ENCODE measurements at regions not wholly inside any gene's neighbourhood (a gene's known extent, or its start where the extent isn't known, plus 50 kb on each side); places are given as distances from the start of the nearest gene placed in this dataset.

DNA sequence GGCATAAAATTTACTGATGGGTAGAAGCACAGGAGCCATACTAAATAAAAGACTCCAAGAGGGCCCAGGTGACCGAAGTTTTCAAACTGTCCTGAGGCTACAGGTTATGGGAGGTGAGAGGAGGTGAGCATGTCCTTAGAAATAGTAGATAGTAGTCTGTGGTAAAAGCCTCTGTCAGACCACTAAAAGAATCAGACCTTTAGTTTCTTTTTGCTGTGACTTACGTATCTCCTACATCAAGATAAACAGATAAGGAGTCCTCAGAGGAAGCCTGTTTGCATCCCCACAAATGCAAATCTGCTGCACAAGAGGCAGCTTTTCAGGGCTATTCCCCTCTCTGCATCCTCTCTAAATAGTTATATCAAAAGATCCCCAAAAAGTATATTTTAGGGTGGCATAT lies 711.6 kb upstream of the SLITRK6 start:
- no peak for FAIRE-seq
- DNase-seq (ENCODE audit: insufficient read length): no peak
- TF ChIP-seq TAF1 (IDR thresholded peaks at IDR 0.05; ENCODE audit: borderline replicate concordance, low read depth, low read length) (no peak), POLR2AphosphoS5 (IDR thresholded peaks at IDR 0.05; ENCODE audit: low read depth, low read length) (no peak), POLR2A (IDR thresholded peaks at IDR 0.05; ENCODE audit: low read depth, low read length) (no peak)

DNA sequence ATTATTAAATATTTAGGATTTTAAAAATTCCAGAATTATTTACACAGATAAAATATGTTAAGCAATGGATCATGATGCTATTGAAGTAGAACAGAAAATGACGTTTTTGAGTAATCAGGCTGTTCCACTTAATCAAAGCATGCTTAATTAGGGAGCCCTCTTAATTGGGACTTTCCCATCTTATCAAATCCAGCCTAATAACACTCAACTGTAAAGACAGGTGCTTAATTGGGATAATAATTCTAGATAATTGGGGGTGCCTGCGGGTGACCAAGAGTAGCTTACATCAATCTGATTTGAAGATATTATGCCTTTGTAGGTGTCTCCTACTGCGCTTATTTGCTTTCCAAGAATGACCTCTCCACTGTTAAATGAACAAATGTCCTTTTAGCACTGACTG lies 742.2 kb upstream of the SLITRK6 start:
- TF ChIP-seq TAF1 (IDR thresholded peaks at IDR 0.05; ENCODE audit: borderline replicate concordance, low read depth, low read length) (no peak), POLR2A (IDR thresholded peaks at IDR 0.05; ENCODE audit: low read depth, low read length) (no peak), POLR2AphosphoS5 (IDR thresholded peaks at IDR 0.05; ENCODE audit: low read depth, low read length) (no peak)
- DNase-seq (ENCODE audit: insufficient read length) (no peak), FAIRE-seq (no peak)

DNA sequence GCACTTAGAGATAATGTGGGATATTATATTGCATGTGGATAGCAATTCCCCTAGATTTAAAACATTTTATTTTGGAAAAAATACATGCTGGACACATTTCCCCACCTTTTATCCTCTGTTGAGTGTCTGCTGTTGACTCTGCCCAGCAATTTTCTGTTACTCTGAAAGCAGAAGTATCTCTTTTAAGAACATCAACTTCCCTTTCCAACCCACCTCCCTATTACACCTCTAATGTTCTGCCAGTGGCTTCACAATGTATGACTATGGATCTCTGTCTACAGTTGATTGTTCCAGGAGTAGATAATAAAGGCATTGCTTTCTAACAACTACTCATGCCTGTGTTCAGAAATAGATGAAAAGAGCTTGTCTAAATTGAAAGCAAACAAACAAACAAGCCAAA lies 754.8 kb upstream of the SLITRK6 start:
- TF ChIP-seq POLR2A (IDR thresholded peaks at IDR 0.05; ENCODE audit: low read depth, low read length): no peak
- FAIRE-seq: no peak
- DNase-seq (ENCODE audit: insufficient read length): no peak

DNA sequence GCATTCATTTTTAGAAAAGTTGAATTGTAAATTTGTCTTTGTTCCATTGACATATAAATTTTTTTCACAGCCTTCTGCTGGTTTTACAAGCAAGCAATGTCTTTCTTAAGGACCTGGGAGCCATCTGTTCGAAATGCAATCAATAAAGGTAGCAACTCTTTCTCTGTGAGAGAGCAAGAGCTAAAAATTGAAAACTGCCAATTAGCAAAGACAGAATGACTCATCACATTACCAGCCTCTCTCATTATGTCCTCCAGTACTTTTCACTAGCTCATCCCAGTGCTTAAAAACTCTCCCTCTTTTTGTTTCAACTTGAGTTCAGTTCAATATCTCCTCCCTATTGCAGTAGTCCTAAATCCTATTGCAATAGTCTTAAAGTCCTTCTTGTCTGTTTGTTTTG lies 760.7 kb upstream of the SLITRK6 start:
- FAIRE-seq: no peak
- DNase-seq (ENCODE audit: insufficient read length): no peak
- TF ChIP-seq POLR2AphosphoS5 (IDR thresholded peaks at IDR 0.05; ENCODE audit: low read depth, low read length): no peak

DNA sequence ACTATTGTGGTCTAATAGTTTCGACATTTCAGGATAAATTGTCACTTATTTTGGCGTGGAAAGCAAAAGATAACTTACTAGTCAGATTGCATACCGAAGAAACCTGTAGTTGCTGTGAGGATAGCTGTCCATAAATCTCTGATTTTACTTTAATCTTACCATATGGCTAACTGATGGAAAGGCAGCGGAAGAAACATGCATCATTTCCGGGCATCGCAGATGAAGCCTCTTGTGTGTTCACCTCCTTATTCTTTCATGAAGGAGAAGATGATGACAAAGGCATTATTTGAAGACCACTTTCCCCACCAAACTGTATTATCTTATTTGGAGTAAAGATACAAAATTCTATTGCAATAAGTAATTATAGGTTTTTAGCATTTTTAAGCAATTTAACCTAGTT lies 763.6 kb upstream of the SLITRK6 start:
- FAIRE-seq: no peak
- no peak for DNase-seq (ENCODE audit: insufficient read length)
- TF ChIP-seq POLR2A (IDR thresholded peaks at IDR 0.05; ENCODE audit: low read depth, low read length): no peak
- TF ChIP-seq POLR2AphosphoS5 (IDR thresholded peaks at IDR 0.05; ENCODE audit: low read depth, low read length): no peak
- no peak for TF ChIP-seq TAF1 (IDR thresholded peaks at IDR 0.05; ENCODE audit: borderline replicate concordance, low read depth, low read length)

DNA sequence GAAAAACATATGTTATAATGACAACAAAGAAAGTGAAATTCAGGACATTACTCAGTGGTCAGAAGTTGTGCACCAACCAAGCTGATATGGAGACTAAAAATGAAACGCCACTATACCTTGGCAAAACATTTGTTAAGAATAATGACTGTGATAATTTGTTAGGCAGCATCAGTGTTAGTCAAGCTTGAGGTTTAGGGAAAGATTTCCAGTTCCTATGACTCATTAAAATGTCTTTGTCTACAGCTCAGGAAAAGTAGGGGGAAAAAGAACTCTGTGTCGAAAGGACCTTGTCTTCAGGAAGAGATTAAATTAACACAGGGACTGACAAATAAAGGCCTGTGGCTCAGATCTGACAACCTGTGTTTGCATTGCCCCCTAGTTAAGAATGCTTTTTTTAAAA lies 764.1 kb upstream of the SLITRK6 start:
- TF ChIP-seq POLR2AphosphoS5 (IDR thresholded peaks at IDR 0.05; ENCODE audit: low read depth, low read length) (no peak), POLR2A (IDR thresholded peaks at IDR 0.05; ENCODE audit: low read depth, low read length) (no peak)
- FAIRE-seq: no peak
- DNase-seq (ENCODE audit: insufficient read length): no peak

DNA sequence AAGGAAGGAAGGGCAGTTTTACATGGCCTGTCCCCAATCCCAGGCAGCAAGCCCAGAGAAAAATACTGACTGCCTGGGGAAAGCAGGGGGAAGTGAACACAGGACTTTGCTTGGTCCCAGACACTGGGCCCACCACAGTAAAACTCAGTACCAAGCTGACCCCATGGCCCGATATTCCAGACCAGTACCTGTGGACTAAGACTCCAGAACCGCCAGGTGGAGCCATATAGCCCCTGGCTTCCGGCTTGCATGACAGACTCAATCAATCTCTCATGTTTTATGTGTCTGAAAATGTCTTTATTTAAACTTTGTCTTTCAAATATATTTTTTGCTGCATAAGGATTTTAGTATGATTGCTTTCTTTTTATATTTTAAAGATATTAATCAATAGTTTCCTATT lies 767.9 kb upstream of the SLITRK6 start:
- DNase-seq (ENCODE audit: insufficient read length) (no peak), FAIRE-seq (no peak)
- TF ChIP-seq TAF1 (IDR thresholded peaks at IDR 0.05; ENCODE audit: borderline replicate concordance, low read depth, low read length): no peak
- no peak for TF ChIP-seq POLR2A (IDR thresholded peaks at IDR 0.05; ENCODE audit: low read depth, low read length)
- TF ChIP-seq POLR2AphosphoS5 (IDR thresholded peaks at IDR 0.05; ENCODE audit: low read depth, low read length): no peak

DNA sequence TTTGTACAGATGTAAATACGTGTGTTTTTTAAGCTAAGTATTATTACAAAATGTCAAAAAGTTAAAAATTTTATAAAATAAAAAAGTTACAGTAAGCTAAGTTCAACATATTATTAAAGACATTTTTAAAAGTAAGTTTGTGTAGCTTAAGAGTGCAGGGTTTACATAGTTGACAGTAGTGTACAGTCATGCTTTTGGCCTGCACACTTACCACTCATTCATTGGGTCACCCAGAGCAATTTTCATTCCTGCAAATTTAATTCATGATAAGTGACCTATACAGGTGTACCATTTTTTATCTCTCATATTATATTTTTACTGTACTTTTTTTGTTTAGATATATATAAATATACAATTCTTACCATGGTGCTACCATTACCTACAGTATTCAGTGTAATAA lies 769.9 kb upstream of the SLITRK6 start:
- TF ChIP-seq POLR2A (IDR thresholded peaks at IDR 0.05; ENCODE audit: low read depth, low read length) (no peak), POLR2AphosphoS5 (IDR thresholded peaks at IDR 0.05; ENCODE audit: low read depth, low read length) (no peak), TAF1 (IDR thresholded peaks at IDR 0.05; ENCODE audit: borderline replicate concordance, low read depth, low read length) (no peak)
- DNase-seq (ENCODE audit: insufficient read length) (no peak), FAIRE-seq (no peak)

DNA sequence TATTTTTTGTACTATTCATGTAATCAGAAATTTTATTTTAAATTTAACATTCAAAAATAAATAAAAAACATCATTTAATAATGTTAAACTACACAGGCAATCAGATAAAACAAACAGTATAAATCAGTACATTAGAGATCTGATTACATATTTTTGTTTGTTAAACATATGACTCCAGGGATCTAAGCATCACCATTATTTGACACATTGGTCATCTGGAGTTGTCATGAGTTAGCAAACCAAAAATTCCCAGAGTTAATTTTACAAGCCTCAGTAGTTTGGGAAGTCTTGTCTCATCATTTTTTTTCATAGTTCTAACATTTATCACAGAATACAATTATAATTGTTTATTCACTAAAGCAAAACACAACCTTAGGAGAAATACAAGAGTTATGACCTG lies 770.8 kb upstream of the SLITRK6 start:
- FAIRE-seq (no peak), DNase-seq (ENCODE audit: insufficient read length) (no peak)
- no peak for TF ChIP-seq TAF1 (IDR thresholded peaks at IDR 0.05; ENCODE audit: borderline replicate concordance, low read depth, low read length)
- TF ChIP-seq POLR2AphosphoS5 (IDR thresholded peaks at IDR 0.05; ENCODE audit: low read depth, low read length): no peak
- no peak for TF ChIP-seq POLR2A (IDR thresholded peaks at IDR 0.05; ENCODE audit: low read depth, low read length)

DNA sequence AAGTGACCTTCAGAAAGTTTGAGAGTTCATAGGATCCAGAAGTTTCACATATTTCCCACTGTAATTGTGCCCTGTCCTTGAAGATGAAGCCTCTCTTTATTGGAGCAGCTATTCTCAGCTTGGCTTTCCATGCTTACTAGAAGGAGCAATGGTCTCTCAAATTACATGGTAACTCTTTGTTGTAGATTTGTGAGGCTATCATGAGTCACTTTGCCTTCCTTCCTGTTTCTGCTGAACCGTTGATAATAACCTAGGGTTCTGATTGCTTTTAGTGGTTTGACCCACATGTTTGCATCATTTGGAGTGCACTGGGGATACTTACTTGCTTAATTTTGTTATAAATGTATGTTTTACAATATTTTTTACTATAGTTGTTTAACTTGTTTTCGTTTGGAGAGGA lies 772.9 kb upstream of the SLITRK6 start:
- TF ChIP-seq POLR2AphosphoS5 (IDR thresholded peaks at IDR 0.05; ENCODE audit: low read depth, low read length) (no peak), TAF1 (IDR thresholded peaks at IDR 0.05; ENCODE audit: borderline replicate concordance, low read depth, low read length) (no peak), POLR2A (IDR thresholded peaks at IDR 0.05; ENCODE audit: low read depth, low read length) (no peak)
- no peak for DNase-seq (ENCODE audit: insufficient read length)
- no peak for FAIRE-seq

DNA sequence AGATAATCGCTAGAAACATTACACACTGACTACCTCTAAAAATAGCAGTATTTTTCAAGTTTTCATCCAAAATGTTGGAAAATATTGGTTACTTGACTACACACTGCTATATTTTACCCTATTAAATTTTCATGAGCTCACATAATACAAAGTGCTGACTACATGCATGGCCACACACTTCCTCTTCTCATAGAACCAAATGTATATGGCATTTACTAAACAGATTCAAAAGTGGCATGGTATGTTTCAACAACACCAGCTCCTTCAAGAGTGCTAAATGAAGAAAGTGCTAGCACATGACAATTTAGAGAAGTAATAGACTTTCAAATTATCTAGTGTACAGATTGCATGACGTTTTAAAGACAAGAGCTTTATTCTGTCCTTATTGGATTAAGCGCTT lies 780.4 kb upstream of the SLITRK6 start:
- FAIRE-seq (no peak), DNase-seq (ENCODE audit: insufficient read length) (no peak)

DNA sequence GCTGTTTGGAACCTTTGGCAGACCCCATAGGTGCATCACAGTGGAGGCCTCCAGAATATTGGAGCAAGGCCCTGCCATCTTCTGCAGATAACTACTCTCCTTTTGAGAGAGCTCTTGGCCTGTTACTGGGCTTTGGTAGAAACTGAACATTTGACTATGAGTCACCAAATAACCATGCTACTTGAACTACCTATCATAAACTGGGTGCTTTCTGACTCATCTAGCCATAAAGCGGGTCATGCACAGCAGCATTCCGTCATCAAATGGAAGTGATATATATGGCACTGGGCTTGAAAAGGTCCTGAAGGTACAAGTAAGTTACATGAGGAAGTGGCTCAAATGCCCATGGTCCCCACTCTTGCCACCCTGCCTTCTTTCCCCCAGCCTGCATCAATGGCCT lies 782.5 kb upstream of the SLITRK6 start:
- no peak for DNase-seq (ENCODE audit: insufficient read length)
- no peak for FAIRE-seq
- TF ChIP-seq POLR2AphosphoS5 (IDR thresholded peaks at IDR 0.05; ENCODE audit: low read depth, low read length) (no peak), TAF1 (IDR thresholded peaks at IDR 0.05; ENCODE audit: borderline replicate concordance, low read depth, low read length) (no peak), POLR2A (IDR thresholded peaks at IDR 0.05; ENCODE audit: low read depth, low read length) (no peak)

More for the DNA sequence above, 780.4 kb upstream of the SLITRK6 start:
- TF ChIP-seq POLR2A (IDR thresholded peaks at IDR 0.05; ENCODE audit: low read depth, low read length) (no peak), POLR2AphosphoS5 (IDR thresholded peaks at IDR 0.05; ENCODE audit: low read depth, low read length) (no peak), TAF1 (IDR thresholded peaks at IDR 0.05; ENCODE audit: borderline replicate concordance, low read depth, low read length) (no peak)

DNA sequence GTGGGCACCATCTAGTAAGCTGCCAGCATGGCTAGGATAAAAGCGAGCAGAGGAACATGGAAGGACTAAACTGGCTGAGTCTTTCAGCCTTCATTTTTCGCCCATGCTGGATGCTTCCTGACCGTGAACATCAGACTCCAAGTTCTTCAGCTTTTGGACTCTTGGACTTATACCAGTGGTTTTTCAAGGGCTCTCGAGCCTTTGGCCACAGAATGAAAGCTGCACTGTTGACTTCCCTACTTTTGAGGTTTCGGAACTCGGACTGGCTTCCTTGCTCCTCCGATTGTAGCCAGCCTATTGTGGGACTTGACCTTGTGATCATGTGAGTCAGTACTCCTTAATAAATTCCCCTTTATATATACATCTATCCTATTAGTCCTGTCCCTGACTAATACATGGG lies 785.1 kb upstream of the SLITRK6 start:
- FAIRE-seq (no peak), DNase-seq (ENCODE audit: insufficient read length) (no peak)
- TF ChIP-seq POLR2AphosphoS5 (IDR thresholded peaks at IDR 0.05; ENCODE audit: low read depth, low read length) (no peak), TAF1 (IDR thresholded peaks at IDR 0.05; ENCODE audit: borderline replicate concordance, low read depth, low read length) (no peak), POLR2A (IDR thresholded peaks at IDR 0.05; ENCODE audit: low read depth, low read length) (no peak)
